ENCODE measurements at regions not wholly inside any gene's neighbourhood (a gene's known extent, or its start where the extent isn't known, plus 50 kb on each side); places are given as distances from the start of the nearest gene placed in this dataset.

- H3K4me2 ChIP-seq (ENCODE audit: low read length) = no peak overlapping the region
- peaks cover 21% of the 10 kb centered on the region for H3K4me1 ChIP-seq (ENCODE audit: insufficient read depth, low read length, poor library complexity, severe bottlenecking)
- H4K20me1 ChIP-seq (ENCODE audit: insufficient read depth, low read length) = no peaks in the 10 kb centered on the region
- no peak overlapping the region for H2AFZ ChIP-seq (ENCODE audit: low read length)
- no peak overlapping the region for H3K27ac ChIP-seq (ENCODE audit: low read depth, low read length, poor library complexity, severe bottlenecking)
- no TSS peak for BruUV-seq (replicated peaks)
- no peaks in the 10 kb centered on the region for H3K36me3 ChIP-seq (ENCODE audit: insufficient read depth, low read length)
- TF ChIP-seq EZH2phosphoT487 (IDR thresholded peaks at IDR 0.05; ENCODE audit: borderline replicate concordance, low read depth, low read length) (no peak), CTCF (conservative IDR thresholded peaks at IDR 0.05; ENCODE audit: low read length) (no peak)
- no peaks in the 10 kb centered on the region for H3K9me2 ChIP-seq (ENCODE audit: insufficient read depth, low read length)
- CTCF ChIA-PET (ENCODE audit: unreplicated experiment) = no interaction called here
- H3K9me3 ChIP-seq (ENCODE audit: low read length) = no peaks in the 10 kb centered on the region; the same call in 1 of the 2 replicates
- no peak for DNase-seq (ENCODE audit: low spot score)
- intact Hi-C loops (cut with micrococcal nuclease; ENCODE audit: unreplicated experiment) = no loop called here
- no peak overlapping the region for H3K4me3 ChIP-seq (ENCODE audit: low read depth, low read length, poor library complexity, severe bottlenecking)
- POLR2A ChIA-PET = interaction anchor here (0.7 to 1.6 kb wide), 2 partner anchors 12 to 486 kb away, joined by 3 to 4 read pairs; no protein-coding TSS in a partner anchor
- H3K79me2 ChIP-seq (ENCODE audit: insufficient read depth, low read depth, low read length) = no peaks in the 10 kb centered on the region
These were observed 517.4 kb upstream of the ZMIZ1 start for GRCh38 chr10:78551184-78552005.

GRCh38 chr10:78552261-78552811, 516.4 kb upstream of the ZMIZ1 start:
- peak overlapping the region; percentile 43 for H3K4me2 ChIP-seq (ENCODE audit: low read length)
- ChIA-PET POLR2A (interaction anchor here (1.6 kb wide), 1 partner anchor 11 kb away, joined by 4 read pairs; no protein-coding TSS in a partner anchor), CTCF (ENCODE audit: unreplicated experiment) (no interaction called here)
- no peaks in the 10 kb centered on the region; the same call in 1 of the 2 replicates for H3K9me3 ChIP-seq (ENCODE audit: low read length)
- TF ChIP-seq CTCF (conservative IDR thresholded peaks at IDR 0.05; ENCODE audit: low read length) = no peak
- TF ChIP-seq EZH2phosphoT487 (IDR thresholded peaks at IDR 0.05; ENCODE audit: borderline replicate concordance, low read depth, low read length) = no peak
- BruUV-seq (replicated peaks) = no TSS peak
- no peaks in the 10 kb centered on the region for H3K36me3 ChIP-seq (ENCODE audit: insufficient read depth, low read length)
- H3K79me2 ChIP-seq (ENCODE audit: insufficient read depth, low read depth, low read length) = no peaks in the 10 kb centered on the region
- intact Hi-C loops (cut with micrococcal nuclease; ENCODE audit: unreplicated experiment) = no loop called here
- peak; percentile 61 for DNase-seq (ENCODE audit: low spot score)
- peak overlapping the region; percentile 6 for H3K27ac ChIP-seq (ENCODE audit: low read depth, low read length, poor library complexity, severe bottlenecking)
- no peaks in the 10 kb centered on the region for H3K9me2 ChIP-seq (ENCODE audit: insufficient read depth, low read length)
- no peak overlapping the region for H3K4me3 ChIP-seq (ENCODE audit: low read depth, low read length, poor library complexity, severe bottlenecking)
- H2AFZ ChIP-seq (ENCODE audit: low read length) = peak overlapping the region; percentile 72; the same call in 1 of the 2 replicates
- H3K4me1 ChIP-seq (ENCODE audit: insufficient read depth, low read length, poor library complexity, severe bottlenecking) = peaks cover 21% of the 10 kb centered on the region
- H4K20me1 ChIP-seq (ENCODE audit: insufficient read depth, low read length) = no peaks in the 10 kb centered on the region

- no peak overlapping the region for H3K4me2 ChIP-seq (ENCODE audit: low read length)
- no peak overlapping the region for H3K4me3 ChIP-seq (ENCODE audit: low read depth, low read length, poor library complexity, severe bottlenecking)
- BruUV-seq (replicated peaks) = no TSS peak
- H3K9me2 ChIP-seq (ENCODE audit: insufficient read depth, low read length) = no peaks in the 10 kb centered on the region
- ChIA-PET CTCF (ENCODE audit: unreplicated experiment) (no interaction called here), POLR2A (no interaction called here)
- no peaks in the 10 kb centered on the region for H3K36me3 ChIP-seq (ENCODE audit: insufficient read depth, low read length)
- no peak overlapping the region for H2AFZ ChIP-seq (ENCODE audit: low read length)
- no peaks in the 10 kb centered on the region for H3K79me2 ChIP-seq (ENCODE audit: insufficient read depth, low read depth, low read length)
- DNase-seq (ENCODE audit: low spot score) = no peak
- no peak for TF ChIP-seq EZH2phosphoT487 (IDR thresholded peaks at IDR 0.05; ENCODE audit: borderline replicate concordance, low read depth, low read length)
- no peak for TF ChIP-seq CTCF (conservative IDR thresholded peaks at IDR 0.05; ENCODE audit: low read length)
- no peaks in the 10 kb centered on the region; the same call in 1 of the 2 replicates for H3K9me3 ChIP-seq (ENCODE audit: low read length)
- no peak overlapping the region for H3K27ac ChIP-seq (ENCODE audit: low read depth, low read length, poor library complexity, severe bottlenecking)
- H4K20me1 ChIP-seq (ENCODE audit: insufficient read depth, low read length) = no peaks in the 10 kb centered on the region
- H3K4me1 ChIP-seq (ENCODE audit: insufficient read depth, low read length, poor library complexity, severe bottlenecking) = peaks cover 21% of the 10 kb centered on the region
- intact Hi-C loops (cut with micrococcal nuclease; ENCODE audit: unreplicated experiment) = no loop called here
These were observed 515.0 kb upstream of the ZMIZ1 start for GRCh38 chr10:78553792-78554191.

All from OCI-LY7 (cell line).